GM10248 (cell line): ENCODE measurements at regions not wholly inside any gene's neighbourhood (a gene's known extent, or its start where the extent isn't known, plus 50 kb on each side); places are given as distances from the start of the nearest gene placed in this dataset.

Source experiments
- CTCF ChIA-PET: fragments of 300-600 bp; sonication (Branson Sonifier 250); formaldehyde crosslinking; extraction: SDS; loops from one replicate; lab custom pipeline; 2021; ENCODE audit warnings: antibody characterized with exemption; lab: Yijun Ruan, JAX
- POLR2A ChIA-PET: fragments of 350-650 bp; sonication (Branson Sonifier 250); formaldehyde crosslinking; extraction: SDS; loops from one replicate; lab custom pipeline; 2020; ENCODE audit warnings: antibody characterized with exemption; lab: Yijun Ruan, JAX
- DNase-seq: peaks from one replicate; pipeline ENCODE4 v3.0.0; 2012; ENCODE audit errors: extremely low spot score
- TF ChIP-seq, protein P1 (sequence below): IDR thresholded peaks from 2 replicates; pipeline ENCODE4 v1.5.1; 2012; ENCODE audit warnings: mild to moderate bottlenecking, low read depth; ENCODE audit errors: extremely low read depth, missing control alignments, control extremely low read depth

DNA sequence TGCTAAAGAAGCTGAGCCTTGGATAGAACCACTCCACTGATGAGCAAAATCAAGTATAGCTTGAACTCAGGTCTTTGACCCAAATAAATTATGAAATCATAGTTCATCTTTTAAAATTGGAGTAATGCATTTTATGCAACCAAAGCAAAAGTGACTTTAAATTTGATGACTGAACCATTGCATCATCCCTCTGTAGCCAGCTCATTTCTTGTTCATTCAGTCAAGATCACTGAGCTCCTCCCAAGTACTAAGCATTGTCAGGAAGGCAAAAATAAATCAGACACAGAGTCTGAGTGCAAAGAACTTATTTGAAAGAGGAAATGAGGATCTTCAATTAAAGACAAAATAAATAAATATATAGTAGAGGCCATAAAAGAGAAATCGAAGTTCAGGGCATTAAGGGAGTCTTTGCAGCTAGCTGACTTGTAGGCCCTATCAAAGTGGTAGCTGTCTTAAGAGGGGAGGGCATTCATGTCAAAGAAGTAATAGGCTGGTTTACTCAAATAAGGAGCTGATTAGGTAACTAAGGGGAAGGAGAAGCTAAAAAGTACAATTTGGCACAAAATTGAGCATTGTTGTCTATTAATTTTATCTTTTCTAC, 411.8 kb downstream of the MTX2 start:
- CTCF ChIA-PET = interaction anchor here (0.7 to 2.2 kb wide), 7 partner anchors 8 to 467 kb away, joined by 3 to 13 read pairs (median 4); no protein-coding TSS in a partner anchor

DNA sequence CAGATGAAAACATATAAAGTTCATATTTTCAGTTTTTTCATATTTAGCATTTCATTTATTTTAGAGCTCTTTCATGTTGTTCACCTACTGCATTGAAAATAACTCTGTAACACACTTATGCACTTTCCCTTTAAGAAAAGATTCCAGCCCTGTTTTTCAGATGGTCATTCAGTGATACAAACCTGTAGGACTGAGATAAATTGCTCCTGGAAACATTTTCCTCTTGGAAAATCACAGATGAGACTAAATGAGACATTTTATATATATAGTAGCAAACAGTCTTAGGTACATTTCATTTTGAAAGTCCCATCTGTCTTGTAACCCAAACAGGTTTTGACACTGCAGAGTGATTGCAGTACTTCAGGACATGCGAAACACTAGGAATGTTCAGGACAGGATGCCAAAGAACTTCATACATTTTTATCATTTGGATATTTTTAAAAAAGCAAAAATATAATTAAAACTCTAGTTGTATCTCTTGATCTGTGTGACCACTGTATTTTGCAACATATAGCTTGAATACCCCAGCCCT, 412.4 kb downstream of the MTX2 start:
- ChIA-PET POLR2A (no interaction called here), CTCF (interaction anchor here (0.7 to 2.2 kb wide), 7 partner anchors 8 to 37 kb away, joined by 3 to 13 read pairs (median 4); no protein-coding TSS in a partner anchor)
- no peak for DNase-seq
- TF ChIP-seq, protein P1, sequence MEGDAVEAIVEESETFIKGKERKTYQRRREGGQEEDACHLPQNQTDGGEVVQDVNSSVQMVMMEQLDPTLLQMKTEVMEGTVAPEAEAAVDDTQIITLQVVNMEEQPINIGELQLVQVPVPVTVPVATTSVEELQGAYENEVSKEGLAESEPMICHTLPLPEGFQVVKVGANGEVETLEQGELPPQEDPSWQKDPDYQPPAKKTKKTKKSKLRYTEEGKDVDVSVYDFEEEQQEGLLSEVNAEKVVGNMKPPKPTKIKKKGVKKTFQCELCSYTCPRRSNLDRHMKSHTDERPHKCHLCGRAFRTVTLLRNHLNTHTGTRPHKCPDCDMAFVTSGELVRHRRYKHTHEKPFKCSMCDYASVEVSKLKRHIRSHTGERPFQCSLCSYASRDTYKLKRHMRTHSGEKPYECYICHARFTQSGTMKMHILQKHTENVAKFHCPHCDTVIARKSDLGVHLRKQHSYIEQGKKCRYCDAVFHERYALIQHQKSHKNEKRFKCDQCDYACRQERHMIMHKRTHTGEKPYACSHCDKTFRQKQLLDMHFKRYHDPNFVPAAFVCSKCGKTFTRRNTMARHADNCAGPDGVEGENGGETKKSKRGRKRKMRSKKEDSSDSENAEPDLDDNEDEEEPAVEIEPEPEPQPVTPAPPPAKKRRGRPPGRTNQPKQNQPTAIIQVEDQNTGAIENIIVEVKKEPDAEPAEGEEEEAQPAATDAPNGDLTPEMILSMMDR = no peak

More for the DNA sequence above, 411.8 kb downstream of the MTX2 start:
- no peak for DNase-seq
- TF ChIP-seq, protein P1 = no peak
- POLR2A ChIA-PET = no interaction called here

DNA sequence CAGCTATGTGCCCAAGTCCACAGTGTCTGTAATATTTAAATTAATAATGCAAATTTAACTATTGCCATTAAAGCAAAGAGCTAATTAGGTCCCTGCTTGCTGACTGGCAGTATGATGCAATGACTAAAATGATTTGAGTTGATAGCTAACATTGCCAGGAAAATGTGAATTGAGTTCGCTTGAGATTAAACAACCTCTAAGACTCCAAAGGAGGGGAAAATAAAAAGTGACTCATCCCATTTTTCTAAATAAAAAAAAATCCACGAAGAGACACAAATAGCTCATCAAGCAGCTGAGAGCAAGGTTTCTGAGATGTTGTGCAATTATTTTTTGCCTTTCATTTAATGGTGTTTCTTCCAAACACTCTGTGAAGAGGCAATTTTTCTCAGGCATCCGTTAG, 413.0 kb downstream of the MTX2 start:
- TF ChIP-seq, protein P1 = no peak
- ChIA-PET POLR2A (no interaction called here), CTCF (interaction anchor here (1.0 to 1.8 kb wide), 5 partner anchors 11 to 36 kb away, joined by 3 to 5 read pairs (median 4); no protein-coding TSS in a partner anchor)
- no peak for DNase-seq

DNA sequence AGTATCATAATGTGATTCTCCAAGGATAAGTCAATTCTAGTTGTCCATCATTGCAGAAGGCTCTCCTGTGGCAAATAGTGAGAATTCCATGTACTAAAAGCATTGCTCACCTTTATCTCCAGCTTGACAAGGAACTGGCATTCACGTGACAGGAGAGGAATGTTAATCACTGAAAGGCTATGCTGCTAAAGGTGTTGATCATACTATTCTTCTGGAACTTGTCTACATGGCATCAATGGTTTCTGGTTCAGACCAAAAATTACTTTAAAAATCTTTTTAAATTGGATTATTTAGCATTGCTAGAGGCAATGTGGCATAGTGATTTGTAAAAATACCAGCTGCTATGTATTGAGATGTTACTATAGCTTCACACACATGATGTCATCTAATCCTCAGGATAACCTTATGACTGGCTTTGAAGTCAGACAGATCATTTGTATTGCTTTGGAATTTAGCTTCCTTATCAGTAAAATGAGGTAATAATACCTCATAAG, 414.4 kb downstream of the MTX2 start:
- TF ChIP-seq, protein P1 = no peak

DNA sequence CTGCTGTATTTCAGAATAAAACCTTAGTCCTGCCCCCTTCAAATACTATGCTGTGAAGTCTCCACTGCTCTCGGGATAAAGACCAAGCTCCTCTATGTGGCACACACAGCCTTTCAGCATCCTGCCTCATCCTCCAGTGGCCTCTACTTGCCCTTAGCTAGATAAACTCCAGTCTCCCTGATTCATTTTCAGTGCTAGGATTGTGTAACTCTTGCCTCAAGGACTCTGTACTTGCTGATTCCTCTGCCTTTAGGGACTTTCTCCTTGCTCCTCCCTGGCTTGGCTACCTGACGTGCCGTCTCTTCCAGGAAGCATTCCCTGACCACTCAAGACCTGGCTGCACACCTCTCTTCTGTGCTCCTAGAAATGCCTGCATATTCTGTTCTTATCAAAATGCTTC, 416.7 kb downstream of the MTX2 start:
- ChIA-PET POLR2A (no interaction called here), CTCF (interaction anchor here (1.3 to 3.3 kb wide), 3 partner anchors 10 to 32 kb away, joined by 3 to 14 read pairs (median 4); no protein-coding TSS in a partner anchor)

More for the DNA sequence above, 414.4 kb downstream of the MTX2 start:
- CTCF ChIA-PET = interaction anchor here (0.9 to 1.2 kb wide), 2 partner anchors 14 to 16 kb away, joined by 3 read pairs; no protein-coding TSS in a partner anchor
- POLR2A ChIA-PET = no interaction called here
- no peak for DNase-seq

DNA sequence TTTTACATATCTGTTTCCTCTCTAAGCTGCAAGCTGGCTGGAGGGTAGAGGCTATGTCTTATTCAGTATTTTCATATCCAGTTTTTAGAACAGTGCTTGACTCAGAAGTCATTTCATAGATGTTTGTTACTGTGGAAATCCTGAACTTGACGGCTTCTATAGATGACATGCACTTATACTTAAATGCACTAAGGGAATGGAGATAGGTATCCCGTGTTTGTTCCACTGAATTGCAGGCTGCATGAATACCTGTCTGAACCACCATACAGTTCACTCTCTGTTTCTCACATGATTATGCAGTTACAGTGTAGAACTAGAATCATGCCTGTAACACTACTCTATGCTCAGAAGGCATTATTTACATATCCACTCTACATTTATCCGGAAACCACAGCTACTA, 417.1 kb downstream of the MTX2 start:
- DNase-seq = no peak
- ChIA-PET POLR2A (no interaction called here), CTCF (interaction anchor here (1.3 to 3.3 kb wide), 4 partner anchors 9 to 462 kb away, joined by 3 to 14 read pairs (median 4); no protein-coding TSS in a partner anchor)
- TF ChIP-seq, protein P1 = no peak

More for the DNA sequence above, 416.7 kb downstream of the MTX2 start:
- TF ChIP-seq, protein P1 = no peak
- no peak for DNase-seq
